ENCODE measurements at regions not wholly inside any gene's neighbourhood (a gene's known extent, or its start where the extent isn't known, plus 50 kb on each side); places are given as distances from the start of the nearest gene placed in this dataset.

DNA sequence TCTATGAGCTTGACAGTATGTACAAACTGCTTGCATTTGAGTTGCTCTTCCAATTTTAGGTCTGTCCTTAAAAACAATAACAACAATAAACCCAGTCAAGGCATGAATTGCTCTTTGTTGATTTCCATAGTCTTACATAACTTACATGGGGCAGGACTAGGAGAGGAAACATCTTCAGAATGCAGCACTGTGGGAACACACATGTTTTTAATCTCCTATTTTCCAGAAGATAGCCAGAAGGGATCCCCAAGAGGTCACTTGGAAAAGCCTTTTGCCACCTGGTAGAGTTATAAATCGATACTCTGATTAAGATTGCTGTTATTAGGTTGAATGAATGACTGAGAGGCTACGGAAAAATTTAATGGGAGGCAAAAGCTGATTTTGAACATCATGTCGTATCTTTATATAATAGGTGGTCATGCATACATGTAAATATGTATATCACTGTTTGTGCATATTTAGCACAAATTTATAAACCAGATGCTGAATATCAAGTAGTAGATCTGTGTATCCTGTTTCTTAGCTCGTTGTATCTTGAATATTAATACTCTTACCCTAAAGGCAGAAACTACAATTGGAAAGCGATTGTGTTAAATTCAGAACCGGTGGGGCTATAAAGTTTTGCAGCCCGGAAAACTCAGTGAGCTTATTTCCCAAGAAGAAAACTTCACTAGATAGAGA lies 479.4 kb upstream of the TCF4 start:
- Histone ChIP-seq H3K4me2 (ENCODE audit: low read length) (no peak overlapping the region), H4K8ac (ENCODE audit: low read depth, low read length) (no peak overlapping the region), H3K9ac (ENCODE audit: low read length) (no peak overlapping the region), H3K27ac (ENCODE audit: low read depth, low read length) (no peak overlapping the region), H2BK120ac (ENCODE audit: low read depth, low read length) (no peak overlapping the region), H3K36me3 (ENCODE audit: control insufficient read depth, insufficient read depth, low read length) (no peaks in the 10 kb centered on the region), H2BK5ac (ENCODE audit: low read length) (no peak overlapping the region), H3K4me3 (ENCODE audit: low read length) (no peak overlapping the region), H2AK5ac (ENCODE audit: low read length) (no peak overlapping the region), H3K4ac (ENCODE audit: low read depth, low read length) (no peak overlapping the region), H3K4me1 (ENCODE audit: control insufficient read depth, low read depth, low read length) (no peaks in the 10 kb centered on the region), H2BK15ac (replicated peaks; ENCODE audit: low read depth) (no peak overlapping the region), H3K56ac (ENCODE audit: low read length) (no peak overlapping the region), H3K27me3 (ENCODE audit: insufficient read depth, low read length, poor library complexity) (no peaks in the 10 kb centered on the region), H3K18ac (ENCODE audit: low read length) (no peak overlapping the region), H4K5ac (ENCODE audit: low read length) (no peak overlapping the region), H3K23ac (ENCODE audit: low read length) (no peak overlapping the region), H3K79me2 (ENCODE audit: control insufficient read depth, insufficient read depth, low read length) (no peaks in the 10 kb centered on the region), H3K79me1 (ENCODE audit: low read length) (no peaks in the 10 kb centered on the region)
- DNase-seq: no peak
- WGBS (ENCODE audit: extremely low coverage, insufficient coverage, low lambda C conversion rate): no CpG with 5 or more reads among the region's 7 CpGs

DNA sequence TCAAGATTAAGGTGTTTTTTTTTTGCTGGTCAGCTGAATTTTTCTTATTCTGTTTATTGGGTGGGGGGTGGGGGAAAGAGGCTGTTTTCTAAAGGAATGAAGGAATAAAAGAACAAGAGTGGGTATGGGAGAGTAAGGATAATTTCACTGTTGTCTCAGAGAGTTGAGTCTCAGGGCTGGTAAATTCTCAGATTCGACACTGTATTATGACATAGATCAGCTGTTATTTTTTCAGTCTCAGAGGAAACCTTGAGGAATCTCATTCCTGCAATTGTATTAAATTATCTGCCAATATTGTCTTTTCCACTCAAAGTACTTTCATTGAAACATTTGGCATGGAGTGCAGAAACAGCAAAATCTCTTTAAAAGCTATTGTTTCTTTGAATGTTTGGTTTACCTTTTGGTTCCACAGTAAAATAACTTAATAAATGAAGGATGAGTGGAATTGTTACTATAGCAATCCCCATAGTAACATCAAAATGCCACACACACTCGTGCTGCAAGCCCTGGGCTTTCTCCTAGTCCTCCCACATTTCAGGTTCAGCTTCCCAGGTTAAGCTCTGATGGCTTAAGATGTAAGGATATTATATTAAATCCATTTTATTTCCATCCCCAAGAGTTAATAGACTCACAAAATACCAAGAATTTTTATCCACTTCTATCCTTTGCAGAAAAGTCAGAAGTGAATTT lies 478.7 kb upstream of the TCF4 start:
- H3K36me3 ChIP-seq (ENCODE audit: control insufficient read depth, insufficient read depth, low read length): no peaks in the 10 kb centered on the region
- H3K27me3 ChIP-seq (ENCODE audit: insufficient read depth, low read length, poor library complexity): no peaks in the 10 kb centered on the region
- no peaks in the 10 kb centered on the region for H3K79me2 ChIP-seq (ENCODE audit: control insufficient read depth, insufficient read depth, low read length)
- H2BK120ac ChIP-seq (ENCODE audit: low read depth, low read length): no peak overlapping the region
- H3K18ac ChIP-seq (ENCODE audit: low read length): no peak overlapping the region
- no peak overlapping the region for H4K5ac ChIP-seq (ENCODE audit: low read length)
- no peak overlapping the region for H2BK5ac ChIP-seq (ENCODE audit: low read length)
- H3K4me2 ChIP-seq (ENCODE audit: low read length): no peak overlapping the region
- H3K56ac ChIP-seq (ENCODE audit: low read length): no peak overlapping the region
- H4K8ac ChIP-seq (ENCODE audit: low read depth, low read length): no peak overlapping the region
- H2BK15ac ChIP-seq (replicated peaks; ENCODE audit: low read depth): no peak overlapping the region
- H3K4me1 ChIP-seq (ENCODE audit: control insufficient read depth, low read depth, low read length): no peaks in the 10 kb centered on the region
- no peak overlapping the region for H3K4me3 ChIP-seq (ENCODE audit: low read length)
- no peaks in the 10 kb centered on the region for H3K79me1 ChIP-seq (ENCODE audit: low read length)
- H3K23ac ChIP-seq (ENCODE audit: low read length): no peak overlapping the region
- H2AK5ac ChIP-seq (ENCODE audit: low read length): no peak overlapping the region
- no peak for DNase-seq
- no peak overlapping the region for H3K9ac ChIP-seq (ENCODE audit: low read length)
- WGBS (ENCODE audit: extremely low coverage, insufficient coverage, low lambda C conversion rate): no CpG with 5 or more reads among the region's 2 CpGs
- no peak overlapping the region for H3K27ac ChIP-seq (ENCODE audit: low read depth, low read length)
- H3K4ac ChIP-seq (ENCODE audit: low read depth, low read length): no peak overlapping the region

DNA sequence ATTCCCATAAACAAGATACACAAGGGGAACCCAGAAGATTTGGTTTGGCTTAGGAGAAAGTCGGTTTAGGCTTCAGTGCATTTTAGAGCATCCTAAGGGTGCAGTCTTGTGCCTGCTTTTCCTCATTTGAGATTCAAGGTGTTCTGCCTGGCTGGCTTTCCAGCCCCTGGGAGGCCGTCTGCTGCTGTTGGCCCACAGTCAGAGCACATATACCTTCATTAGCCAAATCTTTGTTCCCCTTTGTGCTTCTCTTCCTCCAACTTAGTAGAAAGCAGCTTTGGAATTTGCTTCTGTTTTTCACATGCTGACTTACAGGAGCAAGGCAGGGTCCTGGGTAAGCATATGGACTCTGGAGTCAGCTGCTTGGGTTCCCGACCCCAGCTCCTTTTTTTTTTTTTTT lies 477.1 kb upstream of the TCF4 start:
- DNase-seq: no peak
- Histone ChIP-seq H2BK5ac (ENCODE audit: low read length) (no peak overlapping the region), H3K9ac (ENCODE audit: low read length) (no peak overlapping the region), H3K4me1 (ENCODE audit: control insufficient read depth, low read depth, low read length) (no peaks in the 10 kb centered on the region), H2AK5ac (ENCODE audit: low read length) (no peak overlapping the region), H3K4me2 (ENCODE audit: low read length) (no peak overlapping the region), H4K8ac (ENCODE audit: low read depth, low read length) (no peak overlapping the region), H4K5ac (ENCODE audit: low read length) (no peak overlapping the region), H3K4ac (ENCODE audit: low read depth, low read length) (no peak overlapping the region), H3K79me2 (ENCODE audit: control insufficient read depth, insufficient read depth, low read length) (no peaks in the 10 kb centered on the region), H3K36me3 (ENCODE audit: control insufficient read depth, insufficient read depth, low read length) (no peaks in the 10 kb centered on the region), H2BK15ac (replicated peaks; ENCODE audit: low read depth) (no peak overlapping the region), H3K4me3 (ENCODE audit: low read length) (no peak overlapping the region), H3K79me1 (ENCODE audit: low read length) (no peaks in the 10 kb centered on the region), H2BK120ac (ENCODE audit: low read depth, low read length) (no peak overlapping the region), H3K27ac (ENCODE audit: low read depth, low read length) (no peak overlapping the region), H3K56ac (ENCODE audit: low read length) (no peak overlapping the region), H3K18ac (ENCODE audit: low read length) (no peak overlapping the region), H3K27me3 (ENCODE audit: insufficient read depth, low read length, poor library complexity) (no peaks in the 10 kb centered on the region), H3K23ac (ENCODE audit: low read length) (no peak overlapping the region)
- WGBS (ENCODE audit: extremely low coverage, insufficient coverage, low lambda C conversion rate): no CpG with 5 or more reads among the region's 3 CpGs

DNA sequence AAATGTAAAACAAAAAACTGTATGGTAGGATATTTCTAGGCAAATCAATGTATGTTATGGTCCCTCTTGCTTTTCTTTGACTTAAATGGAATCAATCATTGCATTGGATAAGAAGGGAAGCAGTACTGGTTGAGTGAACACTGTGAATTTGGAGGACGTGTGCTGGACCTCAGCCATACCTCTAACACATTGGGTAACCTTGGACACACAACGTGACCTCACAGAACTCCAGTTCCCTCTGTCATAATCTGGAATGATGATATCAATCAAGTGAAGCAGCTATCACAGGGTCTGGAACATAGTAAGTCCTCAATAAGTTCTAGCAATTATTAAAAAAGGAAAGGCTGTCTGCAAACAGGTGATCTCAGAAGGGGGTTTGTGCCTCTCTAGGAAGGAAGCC lies 474.9 kb upstream of the TCF4 start:
- Histone ChIP-seq H3K18ac (ENCODE audit: low read length) (no peak overlapping the region), H2BK120ac (ENCODE audit: low read depth, low read length) (no peak overlapping the region), H3K23ac (ENCODE audit: low read length) (no peak overlapping the region), H3K56ac (ENCODE audit: low read length) (no peak overlapping the region), H2BK5ac (ENCODE audit: low read length) (no peak overlapping the region), H4K8ac (ENCODE audit: low read depth, low read length) (no peak overlapping the region), H3K4me3 (ENCODE audit: low read length) (no peak overlapping the region), H2AK5ac (ENCODE audit: low read length) (no peak overlapping the region), H2BK15ac (replicated peaks; ENCODE audit: low read depth) (no peak overlapping the region), H3K4me2 (ENCODE audit: low read length) (no peak overlapping the region), H3K79me2 (ENCODE audit: control insufficient read depth, insufficient read depth, low read length) (no peaks in the 10 kb centered on the region), H4K5ac (ENCODE audit: low read length) (no peak overlapping the region), H3K4ac (ENCODE audit: low read depth, low read length) (no peak overlapping the region), H3K27ac (ENCODE audit: low read depth, low read length) (no peak overlapping the region), H3K4me1 (ENCODE audit: control insufficient read depth, low read depth, low read length) (no peaks in the 10 kb centered on the region), H3K9ac (ENCODE audit: low read length) (no peak overlapping the region), H3K27me3 (ENCODE audit: insufficient read depth, low read length, poor library complexity) (no peaks in the 10 kb centered on the region), H3K79me1 (ENCODE audit: low read length) (no peaks in the 10 kb centered on the region), H3K36me3 (ENCODE audit: control insufficient read depth, insufficient read depth, low read length) (no peaks in the 10 kb centered on the region)
- DNase-seq: no peak
- WGBS (ENCODE audit: extremely low coverage, insufficient coverage, low lambda C conversion rate): no CpG with 5 or more reads among the region's 2 CpGs

DNA sequence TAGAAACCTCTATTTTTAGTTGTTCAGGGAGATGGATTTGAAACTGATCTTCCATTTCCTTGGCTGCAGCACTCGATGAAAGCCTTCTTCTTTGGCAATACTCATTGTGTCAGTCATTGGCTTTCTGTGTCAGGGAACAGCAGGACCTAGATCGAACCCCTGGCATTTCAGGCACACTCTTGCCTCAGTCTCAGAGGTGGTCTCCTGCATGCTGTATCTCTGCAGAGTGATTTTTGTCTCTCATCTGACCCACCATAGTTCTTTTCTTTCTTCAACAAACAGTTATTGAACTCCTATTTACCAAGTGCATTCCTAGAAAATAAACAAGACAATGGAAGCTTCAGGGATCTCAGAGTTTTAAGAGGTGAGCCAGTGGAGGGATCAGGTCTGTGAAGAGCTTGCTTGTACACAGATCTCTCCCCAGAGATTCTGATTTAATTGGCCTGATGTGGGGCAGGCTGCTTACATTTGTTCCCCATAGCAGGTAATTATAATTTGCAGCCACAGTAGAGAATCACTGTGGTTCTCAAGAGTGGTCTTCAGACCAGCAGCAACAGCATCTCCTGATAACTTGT lies 473.1 kb upstream of the TCF4 start:
- no CpG with 5 or more reads among the region's 2 CpGs for WGBS (ENCODE audit: extremely low coverage, insufficient coverage, low lambda C conversion rate)
- no peak overlapping the region for H3K18ac ChIP-seq (ENCODE audit: low read length)

More for the DNA sequence above, 473.1 kb upstream of the TCF4 start:
- no peak overlapping the region for H2BK15ac ChIP-seq (replicated peaks; ENCODE audit: low read depth)
- peak overlapping the region; percentile 45 for H2BK120ac ChIP-seq (ENCODE audit: low read depth, low read length)
- H3K27ac ChIP-seq (ENCODE audit: low read depth, low read length): no peak overlapping the region
- no peaks in the 10 kb centered on the region for H3K79me2 ChIP-seq (ENCODE audit: control insufficient read depth, insufficient read depth, low read length)
- no peak overlapping the region for H2BK5ac ChIP-seq (ENCODE audit: low read length)
- no peak overlapping the region for H2AK5ac ChIP-seq (ENCODE audit: low read length)
- H3K23ac ChIP-seq (ENCODE audit: low read length): no peak overlapping the region
- no peak overlapping the region for H4K8ac ChIP-seq (ENCODE audit: low read depth, low read length)
- H3K36me3 ChIP-seq (ENCODE audit: control insufficient read depth, insufficient read depth, low read length): no peaks in the 10 kb centered on the region
- no peak overlapping the region for H3K56ac ChIP-seq (ENCODE audit: low read length)
- no peak overlapping the region for H4K5ac ChIP-seq (ENCODE audit: low read length)
- H3K4ac ChIP-seq (ENCODE audit: low read depth, low read length): no peak overlapping the region
- DNase-seq: no peak
- H3K9ac ChIP-seq (ENCODE audit: low read length): no peak overlapping the region
- no peaks in the 10 kb centered on the region for H3K79me1 ChIP-seq (ENCODE audit: low read length)
- H3K4me3 ChIP-seq (ENCODE audit: low read length): no peak overlapping the region
- H3K27me3 ChIP-seq (ENCODE audit: insufficient read depth, low read length, poor library complexity): no peaks in the 10 kb centered on the region
- no peak overlapping the region for H3K4me2 ChIP-seq (ENCODE audit: low read length)
- H3K4me1 ChIP-seq (ENCODE audit: control insufficient read depth, low read depth, low read length): no peaks in the 10 kb centered on the region
